C4-2B (cell line): ENCODE measurements at regions not wholly inside any gene's neighbourhood (a gene's known extent, or its start where the extent isn't known, plus 50 kb on each side); places are given as distances from the start of the nearest gene placed in this dataset.

ENCODE experiments used
- ZFX ChIP-seq: fragments of 450-650 bp; IDR thresholded peaks from 2 replicates; pipeline ENCODE4 v1.6.1; 2017
- TF ChIP-seq, protein P1 (sequence below): fragments of 450-650 bp; conservative IDR thresholded peaks from 2 replicates; pipeline ENCODE4 v1.5.1; 2017; ENCODE audit warnings: mild to moderate bottlenecking

- TF ChIP-seq, protein P1, sequence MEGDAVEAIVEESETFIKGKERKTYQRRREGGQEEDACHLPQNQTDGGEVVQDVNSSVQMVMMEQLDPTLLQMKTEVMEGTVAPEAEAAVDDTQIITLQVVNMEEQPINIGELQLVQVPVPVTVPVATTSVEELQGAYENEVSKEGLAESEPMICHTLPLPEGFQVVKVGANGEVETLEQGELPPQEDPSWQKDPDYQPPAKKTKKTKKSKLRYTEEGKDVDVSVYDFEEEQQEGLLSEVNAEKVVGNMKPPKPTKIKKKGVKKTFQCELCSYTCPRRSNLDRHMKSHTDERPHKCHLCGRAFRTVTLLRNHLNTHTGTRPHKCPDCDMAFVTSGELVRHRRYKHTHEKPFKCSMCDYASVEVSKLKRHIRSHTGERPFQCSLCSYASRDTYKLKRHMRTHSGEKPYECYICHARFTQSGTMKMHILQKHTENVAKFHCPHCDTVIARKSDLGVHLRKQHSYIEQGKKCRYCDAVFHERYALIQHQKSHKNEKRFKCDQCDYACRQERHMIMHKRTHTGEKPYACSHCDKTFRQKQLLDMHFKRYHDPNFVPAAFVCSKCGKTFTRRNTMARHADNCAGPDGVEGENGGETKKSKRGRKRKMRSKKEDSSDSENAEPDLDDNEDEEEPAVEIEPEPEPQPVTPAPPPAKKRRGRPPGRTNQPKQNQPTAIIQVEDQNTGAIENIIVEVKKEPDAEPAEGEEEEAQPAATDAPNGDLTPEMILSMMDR, result no peak
- no peak for TF ChIP-seq ZFX
These were observed 1356.7 kb downstream of the SI start for GRCh38 chr3:163721596-163721995.
